ENCODE measurements at regions not wholly inside any gene's neighbourhood (a gene's known extent, or its start where the extent isn't known, plus 50 kb on each side); places are given as distances from the start of the nearest gene placed in this dataset.
"Not testable (repeated sequence)": the region's sequence is repeated elsewhere in the genome, so short reads cannot be mapped to it uniquely, and the experiment has no call there.

DNA sequence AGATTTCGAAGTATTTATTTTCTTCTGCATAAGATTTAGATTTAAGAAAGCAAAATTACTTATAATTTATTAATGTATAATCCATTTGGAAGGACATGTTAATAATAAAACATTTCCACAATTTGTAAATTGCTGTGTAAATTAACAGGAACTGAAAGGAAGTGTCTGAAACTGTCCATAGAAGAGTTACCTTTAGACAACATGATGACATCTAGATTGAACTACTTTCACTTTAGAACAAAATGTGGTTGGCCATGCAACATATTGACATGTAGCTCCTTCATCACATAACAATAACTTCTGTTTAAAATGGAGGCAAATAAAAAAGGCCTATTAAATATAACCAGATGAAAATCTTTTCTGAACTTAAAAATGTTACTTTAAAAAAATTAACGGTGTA lies 1849.5 kb upstream of the ACO1 start:
- intact Hi-C loops (cut with DNase I; ENCODE audit: low total_unique reads) = no loop called here
- TF ChIP-seq POLR2A (IDR thresholded peaks at IDR 0.05) = no peak
- TF ChIP-seq, protein P1, sequence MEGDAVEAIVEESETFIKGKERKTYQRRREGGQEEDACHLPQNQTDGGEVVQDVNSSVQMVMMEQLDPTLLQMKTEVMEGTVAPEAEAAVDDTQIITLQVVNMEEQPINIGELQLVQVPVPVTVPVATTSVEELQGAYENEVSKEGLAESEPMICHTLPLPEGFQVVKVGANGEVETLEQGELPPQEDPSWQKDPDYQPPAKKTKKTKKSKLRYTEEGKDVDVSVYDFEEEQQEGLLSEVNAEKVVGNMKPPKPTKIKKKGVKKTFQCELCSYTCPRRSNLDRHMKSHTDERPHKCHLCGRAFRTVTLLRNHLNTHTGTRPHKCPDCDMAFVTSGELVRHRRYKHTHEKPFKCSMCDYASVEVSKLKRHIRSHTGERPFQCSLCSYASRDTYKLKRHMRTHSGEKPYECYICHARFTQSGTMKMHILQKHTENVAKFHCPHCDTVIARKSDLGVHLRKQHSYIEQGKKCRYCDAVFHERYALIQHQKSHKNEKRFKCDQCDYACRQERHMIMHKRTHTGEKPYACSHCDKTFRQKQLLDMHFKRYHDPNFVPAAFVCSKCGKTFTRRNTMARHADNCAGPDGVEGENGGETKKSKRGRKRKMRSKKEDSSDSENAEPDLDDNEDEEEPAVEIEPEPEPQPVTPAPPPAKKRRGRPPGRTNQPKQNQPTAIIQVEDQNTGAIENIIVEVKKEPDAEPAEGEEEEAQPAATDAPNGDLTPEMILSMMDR (IDR thresholded peaks at IDR 0.05) = no peak
- 77 to 78% methylated on average over 2 of the region's 2 CpGs for WGBS, 2 donors
- H3K4me3 ChIP-seq (ENCODE audit: low read depth, poor library complexity, severe bottlenecking) = no peak overlapping the region
- DNase-seq (ENCODE audit: low spot score in 2 of 2) = no peak

DNA sequence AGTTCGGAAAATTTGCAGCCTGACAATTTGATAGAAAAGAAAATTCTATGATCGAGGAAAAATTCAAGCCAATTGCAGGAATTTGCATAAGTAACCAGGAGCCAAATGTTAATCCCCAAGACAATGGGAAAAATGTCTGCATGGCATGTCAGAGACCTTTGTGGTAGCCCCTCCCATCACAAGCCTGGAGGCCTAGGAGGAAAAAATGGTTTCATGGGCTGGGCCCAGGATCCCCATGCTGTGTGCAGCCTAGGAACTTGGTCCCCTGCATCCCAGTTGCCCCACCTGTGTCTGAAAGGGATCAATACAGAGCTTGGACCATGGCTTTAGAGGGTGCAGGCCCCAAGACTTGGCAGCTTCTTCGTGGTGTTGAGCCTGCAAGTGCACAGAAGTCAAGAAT lies 1847.9 kb upstream of the ACO1 start:
- intact Hi-C loops (cut with DNase I; ENCODE audit: low total_unique reads) = no loop called here
- WGBS, 2 donors = 27 to 49% methylated on average over 3 of the region's 3 CpGs
- TF ChIP-seq, protein P1 (IDR thresholded peaks at IDR 0.05) = no peak
- TF ChIP-seq POLR2A (IDR thresholded peaks at IDR 0.05) = no peak
- no peak overlapping the region for H3K4me3 ChIP-seq (ENCODE audit: low read depth, poor library complexity, severe bottlenecking)
- DNase-seq (ENCODE audit: low spot score in 2 of 2) = no peak

DNA sequence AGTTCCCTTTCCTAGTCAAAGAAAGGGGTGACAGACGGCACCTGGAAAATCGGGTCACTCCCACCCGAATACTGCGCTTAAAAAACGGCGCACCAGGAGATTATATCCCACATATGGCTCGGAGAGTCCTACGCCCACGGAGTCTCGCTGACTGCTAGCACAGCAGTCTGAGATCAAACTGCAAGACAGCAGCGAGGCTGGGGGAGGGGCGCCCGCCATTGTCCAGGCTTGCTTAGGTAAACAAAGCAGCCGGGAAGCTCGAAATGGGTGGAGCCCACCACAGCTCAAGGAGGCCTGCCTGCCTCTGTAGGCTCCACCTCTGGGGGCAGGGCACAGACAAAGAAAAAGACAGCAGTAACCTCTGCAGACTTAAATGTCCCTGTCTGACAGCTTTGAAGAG lies 1844.7 kb upstream of the ACO1 start:
- not testable (repeated sequence) for H3K4me3 ChIP-seq (ENCODE audit: low read depth, poor library complexity, severe bottlenecking)

DNA sequence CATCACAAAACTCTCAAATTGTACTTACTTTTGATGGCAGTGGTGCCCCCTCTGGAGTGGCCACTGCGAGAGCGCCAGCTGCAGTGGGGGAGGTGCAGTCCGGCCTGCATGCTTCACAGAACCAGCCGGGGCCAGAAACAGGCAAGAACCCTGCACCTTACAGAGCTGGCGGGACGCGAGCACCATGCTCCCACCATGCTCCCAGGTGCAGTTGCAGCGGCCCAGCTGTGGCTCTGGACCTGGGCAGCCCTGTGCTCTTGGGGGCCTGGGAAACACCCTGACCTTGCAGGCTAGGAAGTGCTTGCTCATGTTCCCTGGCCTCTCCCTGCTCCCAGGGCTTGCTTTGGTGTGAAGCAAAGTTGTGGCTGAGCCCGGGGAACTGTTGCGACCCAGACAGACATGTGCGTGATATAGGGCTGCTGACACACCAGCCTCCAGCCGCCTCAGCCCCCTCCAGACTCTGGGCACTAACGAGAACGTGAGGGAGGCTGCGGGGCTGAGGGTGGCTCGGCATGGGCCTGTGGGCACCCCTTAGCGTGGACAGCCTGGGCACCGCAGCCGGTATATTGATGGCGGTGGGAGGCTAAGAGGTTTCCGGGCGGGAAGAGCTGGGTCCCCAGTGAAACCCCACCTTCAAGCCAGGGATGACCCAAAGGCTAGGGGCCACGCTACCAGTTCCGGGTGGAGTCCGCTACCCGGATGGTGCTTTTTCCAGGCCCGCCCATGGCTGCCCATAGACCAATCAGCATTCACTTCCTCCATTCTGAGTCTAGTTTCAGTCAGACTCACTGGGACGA lies 1809.9 kb upstream of the ACO1 start:
- no peak overlapping the region for H3K4me3 ChIP-seq (ENCODE audit: low read depth, poor library complexity, severe bottlenecking)
- intact Hi-C loops (cut with DNase I; ENCODE audit: low total_unique reads) = no loop called here
- no peak for DNase-seq (ENCODE audit: low spot score in 2 of 2)
- 87 to 92% methylated on average over 23 to 25 of the region's 28 CpGs for WGBS, 2 donors
- no peak for TF ChIP-seq POLR2A (IDR thresholded peaks at IDR 0.05)
- TF ChIP-seq, protein P1 (IDR thresholded peaks at IDR 0.05) = no peak

More for the DNA sequence above, 1844.7 kb upstream of the ACO1 start:
- 69% methylated on average over 10 of the region's 15 CpGs; no CpG with 5 or more reads in 1 of the 2 donors for WGBS, 2 donors
- DNase-seq (ENCODE audit: low spot score in 2 of 2); intact Hi-C loops (cut with DNase I; ENCODE audit: low total_unique reads): not testable (repeated sequence)

DNA sequence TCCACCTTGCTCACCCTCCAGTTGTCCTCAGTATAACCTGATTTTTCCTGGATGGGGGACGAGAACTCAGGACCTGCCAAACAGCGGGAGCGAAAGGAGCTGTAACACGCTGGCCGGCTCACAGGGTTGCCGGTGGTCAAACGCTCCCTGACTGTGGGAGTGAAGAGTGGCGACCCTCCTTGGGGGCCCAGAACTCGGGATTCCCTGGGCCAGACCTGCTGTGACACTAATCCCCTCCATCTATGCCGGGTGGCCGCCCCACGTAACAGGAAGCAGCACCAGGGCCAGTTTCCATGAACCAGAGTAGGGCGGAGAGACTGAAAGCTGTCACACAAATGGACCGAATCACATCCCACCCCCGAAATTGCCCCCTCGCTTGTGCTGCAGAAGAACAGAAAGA lies 1809.2 kb upstream of the ACO1 start:
- TF ChIP-seq, protein P1 (IDR thresholded peaks at IDR 0.05) = no peak
- no peak for TF ChIP-seq POLR2A (IDR thresholded peaks at IDR 0.05)
- intact Hi-C loops (cut with DNase I; ENCODE audit: low total_unique reads) = no loop called here
- no peak for DNase-seq (ENCODE audit: low spot score in 2 of 2)
- no peak overlapping the region for H3K4me3 ChIP-seq (ENCODE audit: low read depth, poor library complexity, severe bottlenecking)
- 86 to 91% methylated on average over 16 of the region's 16 CpGs for WGBS, 2 donors

DNA sequence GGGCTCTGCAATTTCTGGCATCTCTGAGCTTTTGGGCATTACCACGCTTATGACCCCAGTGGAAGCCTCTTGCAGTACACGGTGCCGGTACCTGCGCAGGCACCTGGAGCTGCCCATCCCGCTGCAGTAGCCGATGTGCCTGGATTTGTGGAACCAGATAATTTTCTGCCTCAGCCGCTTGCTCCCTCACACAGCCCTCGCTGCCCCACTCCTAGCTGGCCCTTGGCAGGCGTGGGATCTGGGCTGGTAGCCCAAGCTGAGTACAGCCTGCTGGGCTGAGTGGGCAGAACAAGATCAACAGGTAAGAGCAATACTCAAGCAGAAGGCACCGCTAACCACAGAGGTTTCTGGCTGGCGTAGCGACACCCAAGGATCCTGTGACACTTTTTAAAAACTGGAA lies 1808.8 kb upstream of the ACO1 start:
- intact Hi-C loops (cut with DNase I; ENCODE audit: low total_unique reads) = no loop called here
- no peak for DNase-seq (ENCODE audit: low spot score in 2 of 2)
- WGBS, 2 donors = 95 to 96% methylated on average over 12 of the region's 12 CpGs
- no peak for TF ChIP-seq POLR2A (IDR thresholded peaks at IDR 0.05)
- TF ChIP-seq, protein P1 (IDR thresholded peaks at IDR 0.05) = no peak
- no peak overlapping the region for H3K4me3 ChIP-seq (ENCODE audit: low read depth, poor library complexity, severe bottlenecking)

Data from lower leg skin (tissue), 4 donors.